NOMO-1 (cell line): ENCODE measurements at regions not wholly inside any gene's neighbourhood (a gene's known extent, or its start where the extent isn't known, plus 50 kb on each side); places are given as distances from the start of the nearest gene placed in this dataset.

ENCODE experiments used
- DNase-seq, 2 experiments: peaks; one replicate each; lab custom pipeline; 2025; ENCODE audit not compliant: unreplicated experiment in 2 of 2; lab: John Stamatoyannopoulos, UW

DNA sequence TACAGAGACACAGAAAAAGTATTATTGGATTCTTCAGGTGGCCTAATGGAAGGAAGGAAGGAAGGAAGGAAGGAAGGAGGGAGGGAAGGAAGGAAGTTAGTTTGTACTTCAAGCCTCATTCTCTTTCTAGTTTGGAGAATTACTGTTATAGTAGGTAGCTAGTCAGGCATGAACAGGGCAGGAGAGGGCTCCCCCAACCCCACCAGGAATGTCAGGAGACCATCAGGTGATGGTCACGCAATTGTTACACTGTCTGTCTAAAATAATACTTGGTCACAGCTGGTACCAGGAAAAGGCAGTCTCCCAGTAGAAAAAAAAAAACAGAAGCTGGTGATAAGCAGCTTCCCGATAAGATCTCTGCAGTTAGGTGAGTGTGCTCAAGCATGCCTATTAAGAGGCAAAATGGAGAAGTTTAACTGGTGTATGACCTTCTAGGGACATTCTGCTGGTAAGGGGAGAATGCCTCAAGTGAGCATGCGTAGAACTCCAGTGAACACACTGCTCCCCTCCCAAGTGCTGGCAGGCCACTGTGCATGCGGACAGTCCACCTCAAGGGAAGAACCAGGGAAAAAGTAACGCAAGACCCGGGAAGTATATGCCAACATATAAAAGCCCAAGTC lies 358.4 kb upstream of the SOX5 start:
- peak in 1 of 2 experiments; percentile 1 for DNase-seq

DNA sequence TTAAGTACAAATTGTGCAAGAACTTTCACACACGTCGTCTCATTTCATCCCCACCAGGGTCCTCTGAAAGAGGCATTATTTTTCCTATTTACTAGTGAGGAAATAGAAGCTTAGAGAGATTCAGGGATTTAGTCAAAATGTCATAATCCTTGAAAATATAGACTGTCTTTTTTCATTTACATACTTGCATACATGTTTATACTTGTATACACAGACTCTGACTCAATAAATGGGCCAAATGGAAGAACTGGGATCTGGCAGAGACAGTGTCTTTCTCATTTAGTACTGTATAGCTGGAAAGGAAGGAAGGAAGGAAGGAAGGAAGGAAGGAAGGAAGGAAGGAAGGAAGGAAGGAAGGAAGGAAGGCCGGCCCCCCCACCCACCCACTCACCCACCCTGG lies 357.7 kb upstream of the SOX5 start:
- no peak for DNase-seq

DNA sequence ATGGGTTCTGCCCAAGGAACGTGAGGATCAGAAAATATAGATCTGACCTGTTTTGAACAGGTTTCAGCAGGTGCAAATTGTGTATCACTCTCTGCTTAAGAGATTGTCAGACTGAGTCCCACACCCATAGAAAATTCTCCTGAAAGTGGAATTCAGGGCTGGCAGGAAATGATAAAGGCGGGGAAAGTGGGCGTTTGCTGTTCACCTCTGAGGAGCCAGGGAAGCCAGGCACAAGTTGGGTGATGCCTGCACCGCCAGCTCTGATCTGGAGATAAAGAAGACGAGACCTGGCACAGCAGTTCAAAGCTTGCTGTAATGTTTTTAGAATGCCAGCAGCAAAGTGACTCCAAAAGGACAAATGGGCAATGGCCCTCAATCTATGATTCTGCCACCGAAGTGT lies 356.5 kb upstream of the SOX5 start:
- DNase-seq: no peak

DNA sequence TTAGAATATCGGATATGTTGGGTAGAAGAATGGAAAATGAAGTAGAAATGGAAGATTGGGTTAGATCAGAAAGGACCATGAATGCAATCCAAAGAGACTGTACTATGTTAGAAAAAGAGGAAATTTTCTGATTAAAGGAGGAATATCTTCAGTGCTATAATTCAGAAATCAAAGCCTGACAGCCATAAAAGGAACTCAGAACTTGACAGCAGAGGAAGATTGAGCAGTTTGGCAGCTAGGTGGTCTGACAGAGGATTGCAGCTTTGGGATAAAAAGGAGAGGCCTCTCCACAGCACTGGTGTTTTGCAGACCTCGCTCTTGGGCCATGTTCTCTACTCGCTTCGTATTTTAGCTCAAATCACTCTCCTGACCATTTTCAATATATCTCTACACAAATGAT lies 354.8 kb upstream of the SOX5 start:
- no peak for DNase-seq

DNA sequence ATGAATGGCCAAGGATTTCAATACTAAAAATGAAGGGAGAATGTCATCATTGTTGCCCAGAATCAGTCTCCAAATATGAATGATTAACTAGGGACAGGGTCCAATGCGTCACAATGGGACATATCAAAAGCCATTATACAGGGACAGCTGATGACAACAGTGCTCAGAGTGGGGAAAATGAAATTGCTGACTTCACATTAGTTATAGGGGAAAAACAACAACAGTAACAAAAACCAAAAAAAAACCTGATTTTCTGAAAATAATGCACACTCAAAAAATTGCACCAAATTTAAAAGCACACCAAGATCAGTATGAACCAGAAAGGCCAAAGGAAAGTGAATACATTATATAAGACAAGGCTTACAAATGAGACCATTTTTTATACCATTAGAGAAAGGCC lies 353.2 kb upstream of the SOX5 start:
- no peak for DNase-seq

DNA sequence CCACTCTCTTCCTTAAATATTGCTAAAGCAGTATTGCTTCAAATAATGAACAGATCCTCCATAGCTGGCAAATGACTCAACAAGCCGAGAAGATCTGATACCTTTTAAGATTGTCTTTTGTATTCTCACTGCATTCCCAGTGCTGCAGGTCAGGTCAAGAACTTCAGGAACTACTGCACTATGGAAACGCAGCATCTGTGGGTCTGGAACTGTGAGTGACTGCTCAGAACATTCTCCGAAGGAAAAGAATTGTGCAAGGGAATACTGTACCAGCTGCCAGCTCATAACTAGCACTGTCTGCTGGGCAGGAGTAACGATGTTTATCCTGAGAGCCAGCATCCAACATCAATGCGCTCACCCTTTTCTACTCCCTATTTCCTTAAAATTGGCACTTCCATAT lies 348.0 kb upstream of the SOX5 start:
- DNase-seq: no peak

DNA sequence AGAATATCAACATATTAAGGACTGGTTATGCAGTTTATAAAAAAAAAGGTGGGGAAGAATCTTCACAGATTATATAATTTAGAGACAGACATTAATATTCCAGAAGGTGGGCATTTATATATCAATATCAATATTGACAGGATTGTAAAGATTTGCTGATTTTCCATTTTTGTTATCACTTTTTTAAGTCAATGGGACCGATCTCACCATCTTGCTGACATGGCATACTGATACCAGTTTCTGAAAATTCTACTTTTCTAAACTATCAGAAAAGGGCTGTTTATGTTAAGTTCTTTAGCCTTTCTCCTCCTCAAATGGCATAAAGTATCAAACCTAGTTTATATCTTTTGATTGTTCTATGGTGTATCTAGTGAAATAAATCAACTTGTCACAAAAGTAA lies 344.1 kb upstream of the SOX5 start:
- DNase-seq: no peak

DNA sequence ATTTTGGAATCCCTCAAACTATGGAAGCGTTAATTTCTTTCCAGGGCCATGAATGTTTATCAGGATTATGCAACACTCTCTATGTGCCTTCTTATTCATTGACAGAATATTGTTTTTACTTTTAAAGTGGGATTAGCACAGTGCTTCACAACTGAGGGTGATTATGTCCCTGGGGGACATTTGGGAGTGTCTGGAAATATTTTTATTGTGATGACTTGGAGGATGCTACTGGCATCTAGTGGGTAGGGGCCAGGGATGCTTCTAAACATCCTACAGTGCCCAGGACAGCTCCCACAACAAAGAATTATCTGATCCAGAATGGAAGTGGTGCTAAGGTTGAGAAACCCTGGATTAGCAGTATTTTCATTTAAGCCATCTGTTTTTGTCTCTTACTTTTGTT lies 338.5 kb upstream of the SOX5 start:
- DNase-seq: no peak

DNA sequence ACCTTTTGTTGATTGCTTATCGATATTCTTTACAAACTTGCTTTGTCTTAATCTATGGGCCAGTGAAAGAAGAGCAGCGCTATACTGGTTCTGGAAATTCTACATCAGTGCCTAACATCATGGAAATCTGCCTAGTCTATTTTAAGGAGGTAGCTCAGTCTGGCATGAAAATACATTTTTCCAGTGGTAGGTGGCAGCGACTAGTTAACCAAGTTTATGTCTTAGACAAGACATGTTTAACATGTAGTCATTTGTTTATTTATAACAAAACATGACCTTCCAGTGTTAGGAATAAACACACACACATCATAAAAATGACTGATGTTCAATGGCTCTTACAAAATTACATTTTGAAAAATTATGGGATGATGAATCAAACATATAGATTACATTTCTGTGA lies 336.0 kb upstream of the SOX5 start:
- no peak for DNase-seq

DNA sequence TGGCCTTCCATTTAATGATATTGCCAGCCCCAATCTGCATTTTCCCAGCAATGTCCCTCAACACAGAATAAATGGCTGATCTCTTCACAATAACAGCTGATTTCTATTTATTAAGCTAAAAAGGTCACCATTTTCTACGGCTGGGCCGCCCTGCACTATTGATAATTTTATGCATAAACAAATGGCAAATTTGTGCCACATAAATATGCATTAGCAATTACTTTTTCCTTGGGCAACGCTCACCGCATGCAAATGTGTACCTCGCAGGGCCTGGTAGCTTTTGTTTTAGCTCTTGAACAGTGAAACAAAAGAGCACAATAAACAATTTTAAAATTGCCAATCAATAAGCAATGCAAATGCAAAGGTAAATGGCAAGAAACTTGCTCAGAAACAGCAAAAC lies 331.9 kb upstream of the SOX5 start:
- no peak for DNase-seq

DNA sequence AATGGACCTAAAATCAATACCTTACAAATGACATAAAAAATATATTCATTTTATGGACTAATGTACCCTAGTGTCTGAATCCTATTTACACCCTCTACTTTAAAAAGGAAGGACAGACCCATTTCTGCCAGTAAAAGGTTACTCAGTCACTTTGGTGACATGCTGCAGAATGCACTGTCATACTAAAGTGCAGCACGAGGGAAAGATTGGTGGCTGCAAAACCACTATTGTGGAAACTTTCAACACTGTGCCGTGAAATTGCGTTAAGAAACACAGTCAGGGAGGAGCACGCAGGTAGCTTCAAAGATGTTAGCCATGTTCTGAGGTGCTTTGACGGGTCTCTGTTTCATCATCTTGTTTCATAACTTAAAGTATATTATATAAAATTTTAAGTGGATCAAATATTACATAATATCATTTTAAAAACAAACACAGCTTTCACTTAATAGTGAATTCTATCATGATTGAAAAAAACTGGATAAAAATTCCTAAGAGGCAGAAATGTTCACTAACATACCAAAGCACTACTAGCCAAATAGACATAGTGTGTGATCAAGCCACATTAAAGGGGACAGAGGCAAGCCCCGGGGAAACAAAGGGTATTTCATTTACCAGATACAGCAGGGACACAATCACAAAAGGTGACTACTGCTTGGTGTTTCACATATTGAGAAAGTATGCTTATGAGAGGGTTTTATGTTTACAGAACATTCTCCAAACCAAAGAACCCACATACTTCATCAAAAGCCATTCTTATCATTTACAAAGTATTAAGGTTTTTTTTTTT lies 330.8 kb upstream of the SOX5 start:
- peak; percentile 39 to 81 for DNase-seq

DNA sequence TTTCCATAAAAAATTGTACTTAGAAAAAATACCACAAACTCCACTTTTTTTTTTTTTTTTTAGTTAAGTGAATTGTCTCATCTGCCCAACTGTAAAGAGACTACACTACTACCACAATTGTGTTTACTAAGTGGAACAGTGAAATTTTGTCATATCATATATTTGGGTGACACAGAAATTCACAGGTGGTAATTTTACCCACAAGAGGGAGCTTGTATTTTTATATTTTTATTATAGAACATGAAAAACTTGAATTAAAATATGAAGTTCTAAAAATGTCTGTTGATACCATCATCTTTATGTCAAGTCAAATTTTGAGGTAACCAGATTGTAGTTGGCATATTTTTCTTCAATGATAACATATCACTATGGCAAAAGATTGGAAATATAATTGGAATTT lies 329.4 kb upstream of the SOX5 start:
- no peak for DNase-seq

DNA sequence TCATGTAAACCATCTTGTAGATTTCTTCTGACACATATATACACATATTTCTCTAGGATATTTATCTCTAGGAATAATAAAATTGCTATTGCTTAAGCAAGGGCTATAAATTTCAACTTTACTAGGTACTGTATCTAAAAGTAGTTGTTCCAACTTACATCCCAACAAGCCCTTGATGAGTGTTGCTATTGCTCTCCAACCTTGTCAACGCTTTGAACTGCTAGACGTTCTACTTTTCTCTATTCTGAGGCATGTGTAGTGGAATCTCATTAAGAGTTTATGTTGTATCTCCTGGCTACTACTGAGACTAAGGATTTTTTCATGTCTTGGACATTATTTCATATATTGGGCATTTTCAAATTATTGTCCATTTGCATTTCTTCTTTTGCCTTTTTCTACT lies 321.5 kb upstream of the SOX5 start:
- no peak for DNase-seq

DNA sequence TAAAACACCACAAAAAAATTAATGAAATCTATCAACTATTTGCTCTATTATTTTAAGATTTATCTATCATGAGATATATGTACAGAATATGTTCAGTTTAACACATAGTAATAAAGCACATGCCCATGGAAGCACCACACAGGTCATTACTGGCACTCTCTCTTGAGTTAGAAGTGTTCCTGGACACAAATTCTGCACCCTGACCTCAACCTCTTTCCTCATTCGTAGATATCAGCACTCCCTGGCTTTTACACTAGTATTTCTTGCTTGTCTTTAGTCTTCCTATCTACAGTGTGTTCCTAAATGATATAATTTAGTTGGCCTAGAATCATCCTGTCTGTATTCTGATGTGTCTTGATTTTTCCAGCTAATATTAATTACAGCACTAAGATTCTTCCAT lies 321.0 kb upstream of the SOX5 start:
- no peak for DNase-seq

DNA sequence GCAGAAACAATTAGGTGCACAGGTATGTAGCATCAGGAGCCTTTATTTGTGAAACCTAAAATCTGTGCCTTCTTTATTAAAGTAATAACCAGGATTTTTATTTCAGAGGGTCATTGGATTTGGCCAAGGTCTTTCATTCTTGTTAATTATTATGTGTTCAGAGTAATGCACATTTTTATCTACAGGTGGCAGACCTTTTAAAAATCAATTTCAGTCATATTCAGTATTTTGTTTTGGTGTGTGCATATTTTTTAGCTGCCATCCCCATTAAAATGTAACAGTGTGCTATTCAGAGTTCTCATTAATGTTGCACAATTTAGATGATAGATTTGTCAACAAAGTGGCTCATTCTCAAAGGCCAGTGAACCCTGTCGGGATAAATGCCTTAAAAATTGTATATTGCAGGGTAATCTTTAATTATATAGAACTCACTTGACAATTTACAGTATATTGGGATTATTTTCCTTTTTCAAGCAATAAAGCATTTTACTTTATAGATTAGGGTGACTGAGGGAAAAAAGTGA lies 319.3 kb upstream of the SOX5 start:
- DNase-seq: no peak

DNA sequence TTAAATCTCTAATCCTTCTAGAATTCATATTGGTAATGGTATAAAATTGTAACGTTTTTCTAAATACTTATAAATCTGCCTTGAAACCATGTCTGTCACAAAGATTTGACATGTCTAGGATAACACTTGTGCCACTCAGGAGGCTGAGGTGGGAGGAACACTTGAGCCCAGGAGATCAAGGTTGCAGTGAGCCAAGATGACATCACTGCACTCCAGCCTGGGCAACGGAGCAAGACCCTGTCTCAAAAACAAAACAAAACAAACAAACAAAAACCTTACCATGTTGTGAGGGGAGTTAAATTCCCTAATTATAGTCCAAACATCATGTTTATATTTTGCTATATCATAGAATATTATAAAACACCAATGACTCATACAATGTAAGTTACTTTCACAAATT lies 317.5 kb upstream of the SOX5 start:
- no peak for DNase-seq

DNA sequence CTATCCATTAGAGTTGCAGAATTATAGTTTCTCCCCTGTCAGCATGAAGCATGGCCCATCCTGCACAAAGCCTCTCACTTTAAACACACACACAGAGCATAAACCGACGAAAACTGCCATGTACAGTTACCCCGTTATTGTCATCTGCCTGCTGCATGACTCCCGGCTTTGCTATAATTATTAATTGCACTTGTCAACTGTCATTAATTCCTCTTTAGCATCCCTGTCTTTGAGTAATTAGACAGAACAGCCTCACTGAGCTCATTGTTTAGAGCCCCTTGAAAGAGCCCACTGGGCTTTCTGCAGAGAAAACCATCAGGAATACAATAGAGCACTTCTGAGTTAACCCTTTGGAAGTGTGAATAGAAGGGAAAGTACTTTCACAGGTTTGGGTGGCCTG lies 307.2 kb upstream of the SOX5 start:
- DNase-seq: no peak

DNA sequence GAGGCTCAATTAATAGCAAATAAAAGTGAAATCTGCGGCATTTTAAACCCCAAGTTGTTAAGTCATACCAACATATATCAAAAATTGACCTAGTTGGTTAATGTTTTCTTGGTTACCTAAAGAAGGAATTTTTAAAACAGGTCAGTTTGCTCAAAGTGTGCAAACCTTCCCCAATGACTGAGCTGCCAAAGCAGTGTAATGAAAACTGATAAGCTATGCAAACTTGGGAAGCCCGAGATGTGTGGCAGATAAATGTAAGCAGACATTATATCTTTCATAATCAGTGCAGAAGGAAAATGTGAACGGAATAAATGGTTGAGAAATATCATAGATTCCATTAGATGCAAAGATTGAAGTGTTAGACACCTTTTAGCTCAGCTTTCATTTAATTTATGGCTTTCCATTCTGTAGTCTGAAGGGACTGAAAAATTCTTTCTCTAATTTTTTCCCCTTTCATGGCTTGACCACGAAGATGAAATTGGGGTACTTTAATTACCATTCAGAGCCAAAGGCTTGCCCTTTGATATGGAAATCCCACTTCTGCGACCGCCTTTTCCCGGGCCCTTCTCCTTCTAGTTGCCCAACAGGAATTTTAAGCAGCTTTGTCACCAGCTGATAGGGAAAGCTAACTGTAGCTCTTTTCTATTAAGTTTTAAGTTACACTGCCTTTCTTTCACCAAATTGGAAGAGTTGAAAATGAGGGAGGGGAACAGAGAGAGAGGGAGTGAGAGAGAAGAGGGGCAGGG lies 306.6 kb upstream of the SOX5 start:
- DNase-seq: no peak

DNA sequence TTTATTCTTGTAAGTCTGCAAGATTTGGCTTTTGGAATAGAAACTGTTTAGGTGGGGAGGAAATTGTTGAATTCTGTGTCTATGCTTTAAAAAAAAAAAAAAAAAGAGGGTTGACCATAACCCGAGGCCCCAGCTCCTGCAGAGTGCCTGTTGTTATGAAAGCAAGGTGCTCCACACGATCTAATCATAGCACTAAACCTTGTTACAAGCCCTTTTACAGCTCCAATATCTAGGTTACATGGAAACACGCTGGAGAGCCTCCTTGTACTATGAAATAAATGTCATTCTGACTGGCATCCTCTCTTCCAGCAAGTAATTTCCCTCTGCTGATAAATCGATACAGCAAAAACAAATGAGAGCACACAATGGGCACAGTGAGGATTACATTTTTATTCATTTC lies 303.1 kb upstream of the SOX5 start:
- DNase-seq: no peak

DNA sequence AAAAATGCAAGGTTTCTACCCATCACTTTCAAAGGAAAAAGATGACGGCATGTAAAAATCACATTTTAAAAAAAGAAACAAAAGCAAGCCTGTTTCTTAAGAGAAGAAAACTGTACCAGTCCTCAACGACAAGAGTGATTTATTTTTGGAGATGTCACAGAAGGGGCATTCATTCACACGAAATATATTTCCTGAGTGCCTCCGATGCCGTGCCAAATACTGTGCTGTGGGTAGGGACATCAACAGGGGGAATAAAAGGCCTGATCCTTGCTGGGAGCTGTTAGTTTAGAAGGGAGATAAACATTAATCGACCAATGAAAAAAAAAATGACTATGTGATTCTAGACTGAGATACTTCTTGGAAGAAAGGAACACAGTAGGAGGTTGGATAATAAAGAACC lies 297.5 kb upstream of the SOX5 start:
- no peak for DNase-seq

DNA sequence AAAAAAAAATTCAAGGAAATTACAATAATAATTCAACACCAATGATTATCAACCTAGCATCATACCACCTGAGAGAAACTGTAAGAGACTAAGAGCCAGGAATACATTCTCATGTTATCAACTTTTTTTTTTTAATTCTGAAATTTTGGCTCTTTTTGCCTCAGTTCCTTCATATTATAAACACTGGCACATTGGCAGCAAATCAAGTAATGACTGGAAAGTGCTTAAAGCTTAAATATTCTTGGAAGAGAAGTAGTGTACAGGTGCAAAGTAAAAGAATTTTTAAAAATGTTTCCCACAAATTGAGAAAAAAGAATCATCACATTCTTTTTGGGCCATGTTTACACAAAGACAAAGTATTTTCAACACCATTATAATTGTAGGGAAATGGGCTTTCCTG lies 296.9 kb upstream of the SOX5 start:
- no peak for DNase-seq

DNA sequence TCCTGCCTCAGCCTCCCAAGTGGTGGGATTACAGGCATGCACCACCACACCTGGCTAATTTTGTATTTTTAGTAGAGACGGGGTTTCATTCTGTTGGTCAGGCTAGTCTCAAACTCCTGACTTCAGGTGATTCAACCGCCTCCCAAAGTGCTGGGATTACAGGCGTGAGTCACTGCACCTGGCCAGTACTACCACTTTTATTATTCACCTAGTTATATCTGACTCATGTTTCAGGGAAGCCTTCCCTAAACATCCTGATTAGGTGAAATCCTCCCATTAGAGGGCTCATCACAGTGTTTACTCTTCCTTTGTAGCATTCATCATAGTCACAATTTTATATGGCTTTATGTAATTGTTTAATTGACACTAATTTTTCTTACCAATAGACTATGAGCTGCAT lies 295.3 kb upstream of the SOX5 start:
- DNase-seq: no peak
